HG02973 (cell line): ENCODE measurements at regions not wholly inside any gene's neighbourhood (a gene's known extent, or its start where the extent isn't known, plus 50 kb on each side); places are given as distances from the start of the nearest gene placed in this dataset.
"Not testable (repeated sequence)": the region's sequence is repeated elsewhere in the genome, so short reads cannot be mapped to it uniquely, and the experiment has no call there.

ENCODE experiments used
- ATAC-seq: cut with Tn5 transposase; IDR thresholded peaks from one replicate; pipeline ENCODE4 v1.9.1; 2021; ENCODE audit warnings: moderate library complexity; ENCODE audit not compliant: unreplicated experiment

- ATAC-seq = no peak
These were observed 253.6 kb downstream of the C3orf38 start for GRCh38 chr3:88403319-88403718.

- ATAC-seq = no peak
These were observed 258.3 kb downstream of the C3orf38 start for GRCh38 chr3:88408097-88408496.

GRCh38 chr3:88408935-88409334 lies 259.2 kb downstream of the C3orf38 start:
- ATAC-seq = no peak

- no peak for ATAC-seq
These were observed 260.5 kb downstream of the C3orf38 start for GRCh38 chr3:88410259-88410658.

GRCh38 chr3:88412346-88412745 lies 262.6 kb downstream of the C3orf38 start:
- no peak for ATAC-seq

GRCh38 chr3:88416436-88416835 lies 266.7 kb downstream of the C3orf38 start:
- ATAC-seq = no peak

GRCh38 chr3:88418219-88418618 lies 268.5 kb downstream of the C3orf38 start:
- ATAC-seq = no peak

GRCh38 chr3:88433568-88433967 lies 283.8 kb downstream of the C3orf38 start:
- ATAC-seq = peak; percentile 97

- ATAC-seq = no peak
These were observed 284.2 kb downstream of the C3orf38 start for GRCh38 chr3:88434001-88434400.

- ATAC-seq = no peak
These were observed 290.9 kb downstream of the C3orf38 start for GRCh38 chr3:88440701-88441100.

GRCh38 chr3:88443066-88443465 lies 293.3 kb downstream of the C3orf38 start:
- no peak for ATAC-seq

GRCh38 chr3:88444251-88444650 lies 294.5 kb downstream of the C3orf38 start:
- ATAC-seq = no peak

GRCh38 chr3:88452228-88452627 lies 302.5 kb downstream of the C3orf38 start:
- ATAC-seq = no peak

- ATAC-seq = no peak
These were observed 310.6 kb downstream of the C3orf38 start for GRCh38 chr3:88460369-88460768.

GRCh38 chr3:88462230-88462629 lies 312.5 kb downstream of the C3orf38 start:
- ATAC-seq = no peak

- no peak for ATAC-seq
These were observed 317.4 kb downstream of the C3orf38 start for GRCh38 chr3:88467191-88467590.

- ATAC-seq = no peak
These were observed 319.5 kb downstream of the C3orf38 start for GRCh38 chr3:88469216-88469615.

- no peak for ATAC-seq
These were observed 328.7 kb downstream of the C3orf38 start for GRCh38 chr3:88478460-88478859.

- no peak for ATAC-seq
These were observed 331.1 kb downstream of the C3orf38 start for GRCh38 chr3:88480822-88481221.

GRCh38 chr3:88485001-88485400 lies 335.2 kb downstream of the C3orf38 start:
- no peak for ATAC-seq

GRCh38 chr3:88508818-88509217 lies 359.1 kb downstream of the C3orf38 start:
- ATAC-seq = not testable (repeated sequence)

- ATAC-seq = no peak
These were observed 359.8 kb downstream of the C3orf38 start for GRCh38 chr3:88509582-88509981.

GRCh38 chr3:88528494-88528893 lies 378.7 kb downstream of the C3orf38 start:
- no peak for ATAC-seq

GRCh38 chr3:88534534-88534933 lies 384.8 kb downstream of the C3orf38 start:
- ATAC-seq = no peak
